Lower leg skin (tissue), 3 donors: ENCODE measurements at regions not wholly inside any gene's neighbourhood (a gene's known extent, or its start where the extent isn't known, plus 50 kb on each side); places are given as distances from the start of the nearest gene placed in this dataset.

Source experiments
- CTCF ChIP-seq, 3 donors: fragments of 450-650 bp; IDR thresholded peaks; one replicate each; pipeline ENCODE4 v1.5.1; 2016; ENCODE audit warnings: antibody characterized with exemption in 3 of 3, mild to moderate bottlenecking in 3 of 3, moderate library complexity in 2 of 3
- POLR2A ChIP-seq, 2 donors: fragments of 450-650 bp; IDR thresholded peaks; one replicate each; pipeline ENCODE4 v1.6.1; 2016 to 2017; ENCODE audit warnings: antibody characterized with exemption in 2 of 2, mild to moderate bottlenecking in 1 of 2, moderate library complexity in 1 of 2

GRCh38 chr3:63090656-63091055, 187.5 kb upstream of the SYNPR start:
- TF ChIP-seq CTCF (IDR thresholded peaks at IDR 0.05) (no peak), POLR2A (IDR thresholded peaks at IDR 0.05) (no peak)
